NCI-H82 treated with DMSO at 0.1 percent for 48 hours (cell line): ENCODE measurements at regions not wholly inside any gene's neighbourhood (a gene's known extent, or its start where the extent isn't known, plus 50 kb on each side); places are given as distances from the start of the nearest gene placed in this dataset.

Source experiments
- DNase-seq: peaks from one replicate; lab custom pipeline; 2025; ENCODE audit not compliant: unreplicated experiment; lab: John Stamatoyannopoulos, UW

DNA sequence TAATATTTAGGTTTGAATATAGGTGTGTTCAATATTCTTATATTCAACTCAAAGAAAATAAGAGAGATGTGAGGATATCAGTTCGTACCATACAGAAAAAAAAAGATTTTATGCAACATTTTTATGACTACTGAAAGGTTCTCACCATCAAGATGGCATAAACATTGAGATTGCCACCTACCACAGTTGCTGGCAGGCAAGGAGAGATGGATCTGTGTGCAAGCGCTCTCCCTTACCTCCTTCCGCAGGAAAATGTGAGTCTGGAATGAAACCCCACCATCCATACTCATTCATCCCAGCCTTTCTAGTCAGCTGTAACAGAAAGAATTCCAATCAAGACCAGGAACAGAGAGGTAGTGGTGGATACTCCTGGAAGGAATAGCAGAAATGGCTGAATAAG is 376.9 kb downstream of the PPP3CA start:
- no peak for DNase-seq

DNA sequence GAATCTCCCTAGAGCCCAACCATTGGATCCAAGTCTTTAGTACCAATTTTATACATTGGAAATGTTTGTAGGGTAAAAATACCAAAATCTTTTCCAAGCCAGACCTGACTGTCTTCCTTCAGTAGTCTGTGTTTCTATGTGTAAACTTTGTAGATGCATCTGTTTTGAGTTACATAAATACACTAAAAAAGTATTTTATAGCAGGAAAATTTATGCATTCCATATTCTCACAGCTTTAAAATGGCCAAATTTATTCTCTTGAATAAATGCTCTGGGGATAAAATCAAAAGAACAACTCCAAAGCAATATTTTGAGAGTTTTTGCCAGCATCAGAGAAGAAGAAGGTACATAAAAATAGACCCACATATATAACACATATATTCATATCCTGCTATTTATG is 377.4 kb downstream of the PPP3CA start:
- DNase-seq, result no peak

DNA sequence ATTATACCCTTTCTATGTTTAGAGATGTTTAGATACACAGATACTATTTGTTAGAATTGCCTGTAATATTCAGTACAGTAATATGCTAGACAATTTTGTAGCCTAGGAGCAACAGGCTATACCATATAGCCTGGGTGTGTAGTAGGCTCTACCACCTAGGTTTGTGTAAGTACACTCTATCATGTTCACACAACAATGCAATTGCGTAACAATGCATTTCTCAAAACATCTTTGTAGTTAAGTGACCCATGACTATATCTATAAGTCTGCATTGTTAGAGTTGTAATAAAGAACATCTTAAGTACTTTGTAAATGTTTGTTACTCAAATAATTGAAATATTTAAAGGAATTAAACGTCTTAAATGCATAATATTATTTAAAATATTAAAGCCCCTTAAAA is 379.3 kb downstream of the PPP3CA start:
- no peak for DNase-seq

DNA sequence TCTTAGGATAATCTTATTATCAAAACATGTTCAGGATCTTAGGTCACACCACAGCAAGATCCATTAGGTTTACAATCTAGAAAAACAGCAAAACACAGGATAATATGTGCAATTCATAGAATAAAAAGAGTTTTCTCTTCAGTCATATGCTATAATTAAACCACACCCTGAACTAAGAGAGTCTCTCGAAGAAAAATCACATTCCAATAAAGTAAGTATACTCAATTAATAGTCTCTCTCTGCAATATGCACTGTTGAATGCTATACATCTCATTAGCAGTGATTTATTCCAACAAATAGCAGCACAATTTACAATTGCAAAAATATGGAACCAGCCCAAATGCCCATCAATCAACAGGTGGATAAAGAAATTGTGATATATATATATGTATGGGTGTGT is 383.7 kb downstream of the PPP3CA start:
- DNase-seq, result no peak

DNA sequence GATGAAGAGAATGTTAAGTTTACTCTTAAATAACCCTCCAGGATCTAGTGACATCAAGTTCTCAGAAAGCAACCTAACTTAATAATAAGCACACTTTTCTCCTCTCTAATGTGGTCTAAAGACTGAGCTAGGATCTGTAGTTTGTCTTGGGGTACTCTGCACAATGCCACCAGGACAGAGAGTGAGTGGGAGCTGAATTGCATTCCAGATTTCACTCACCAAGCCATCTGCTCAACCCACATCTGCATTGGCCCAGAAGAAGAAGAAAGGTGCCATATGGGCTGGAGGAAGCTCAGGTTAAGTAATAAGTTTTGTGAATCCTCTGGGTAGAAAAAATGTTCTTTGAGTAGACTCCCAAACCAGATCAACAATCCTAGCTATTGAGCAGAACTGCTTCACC is 384.6 kb downstream of the PPP3CA start:
- DNase-seq, result no peak

DNA sequence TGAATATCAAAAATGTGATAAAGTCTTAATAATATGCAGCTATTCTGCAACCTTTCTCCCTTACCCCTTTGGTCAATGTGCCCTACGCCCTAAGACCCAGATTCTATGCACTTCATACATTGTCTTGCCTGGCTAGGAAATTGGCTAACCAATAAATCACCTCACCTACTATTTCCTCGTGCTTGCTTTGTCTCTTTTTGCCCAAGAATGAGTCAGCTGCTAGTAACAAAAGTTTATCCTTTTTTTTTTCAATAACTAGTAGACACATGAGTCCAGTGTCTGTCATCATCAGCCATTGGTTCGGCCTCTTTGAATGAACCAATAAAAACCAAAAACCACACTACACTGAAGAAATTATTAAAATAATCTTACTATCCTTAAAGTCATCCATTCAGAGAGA is 387.1 kb downstream of the PPP3CA start:
- no peak for DNase-seq

DNA sequence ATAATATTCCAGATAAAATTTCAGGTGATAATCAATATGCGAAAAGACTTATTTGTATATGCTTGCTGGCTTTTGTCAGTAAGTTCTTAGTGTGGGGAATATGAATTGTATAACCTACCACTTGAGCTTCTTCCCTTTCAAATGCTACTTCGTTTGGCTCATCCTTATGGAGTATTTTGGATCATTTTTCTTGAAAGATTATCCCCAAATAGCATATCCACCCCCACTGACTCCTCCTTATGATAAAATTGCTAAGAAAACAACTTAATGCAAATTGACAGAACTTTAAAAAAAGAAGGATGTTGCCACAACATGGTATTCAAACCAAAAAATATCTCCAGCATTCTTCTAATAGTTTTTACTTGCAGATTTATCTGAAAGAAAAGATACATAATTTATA is 393.3 kb downstream of the PPP3CA start:
- no peak for DNase-seq

- DNase-seq, result no peak
These were observed 393.7 kb downstream of the PPP3CA start for GRCh38 chr4:100953616-100954015.

- no peak for DNase-seq
These were observed 394.7 kb downstream of the PPP3CA start for GRCh38 chr4:100952590-100952989.

DNA sequence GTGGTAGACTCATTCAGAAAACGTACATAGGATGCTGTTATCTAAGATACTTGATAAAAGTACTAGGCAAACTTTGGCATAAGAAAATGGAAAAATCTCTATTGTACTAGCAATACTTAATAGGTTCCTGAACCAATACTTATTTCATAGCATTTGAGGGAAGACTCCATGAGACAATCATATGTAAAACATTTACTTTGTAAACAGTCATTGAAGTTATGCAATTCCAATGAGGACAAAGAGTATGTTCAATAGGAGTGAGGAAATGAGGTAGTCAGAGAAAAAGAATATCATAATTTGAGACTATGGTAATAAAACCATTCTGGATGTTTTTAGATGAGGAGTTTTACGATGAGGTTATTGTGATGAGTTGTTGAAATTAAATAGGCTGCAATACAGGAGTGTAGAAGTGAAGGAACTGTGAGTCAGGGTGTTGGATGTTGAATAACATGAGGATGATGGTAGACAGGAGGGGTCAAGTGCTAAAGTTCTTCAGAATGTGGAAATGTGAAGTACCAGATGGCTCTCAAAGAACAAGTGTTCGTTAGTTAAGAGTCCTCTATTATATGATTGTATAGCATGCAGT is 397.9 kb downstream of the PPP3CA start:
- DNase-seq, result no peak

DNA sequence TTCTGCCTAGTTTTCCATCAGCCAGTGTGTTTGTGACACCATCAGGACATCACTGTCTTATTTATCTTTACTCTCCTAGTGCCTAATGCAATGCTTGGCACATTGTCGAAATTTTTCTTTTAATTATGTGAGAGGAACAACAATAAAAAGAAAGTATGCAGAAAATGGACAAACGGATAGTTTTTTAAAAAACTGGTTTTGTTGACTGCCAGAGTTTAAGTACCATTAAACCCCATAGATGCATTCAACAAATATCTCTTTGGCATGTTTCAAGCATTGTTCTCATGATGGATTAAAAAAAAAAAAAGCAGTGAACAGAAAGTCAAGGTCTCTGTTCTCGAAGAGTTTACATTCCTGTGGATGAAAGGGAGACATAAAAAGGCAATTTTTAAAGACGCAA is 398.4 kb downstream of the PPP3CA start:
- DNase-seq, result no peak

- no peak for DNase-seq
These were observed 401.5 kb downstream of the PPP3CA start for GRCh38 chr4:100945789-100946188.

DNA sequence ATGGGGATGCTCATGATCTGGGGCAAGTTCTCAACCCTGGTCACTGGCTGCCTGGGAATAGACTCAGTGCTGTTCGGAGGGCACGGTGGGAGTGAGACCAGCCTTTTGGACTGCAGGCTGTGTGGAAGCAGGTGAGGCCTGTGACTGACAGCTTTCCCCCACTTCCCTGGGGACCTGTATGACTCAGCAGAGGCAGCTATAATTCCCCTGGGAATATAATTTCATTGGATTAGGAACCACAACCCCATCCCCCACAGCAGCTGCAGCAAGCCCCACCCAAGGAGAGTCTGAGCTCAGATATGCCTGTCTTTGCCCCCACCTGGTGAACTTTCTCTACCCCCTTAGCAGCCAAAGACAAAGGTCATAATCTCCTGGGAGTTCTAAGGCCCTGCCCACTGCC is 408.6 kb downstream of the PPP3CA start:
- peak; percentile 43 for DNase-seq

- no peak for DNase-seq
These were observed 410.5 kb downstream of the PPP3CA start for GRCh38 chr4:100936661-100937375.

GRCh38 chr4:100935090-100935489 is 412.2 kb downstream of the PPP3CA start:
- DNase-seq, result no peak

- DNase-seq, result no peak
These were observed 413.7 kb downstream of the PPP3CA start for GRCh38 chr4:100933628-100934027.

DNA sequence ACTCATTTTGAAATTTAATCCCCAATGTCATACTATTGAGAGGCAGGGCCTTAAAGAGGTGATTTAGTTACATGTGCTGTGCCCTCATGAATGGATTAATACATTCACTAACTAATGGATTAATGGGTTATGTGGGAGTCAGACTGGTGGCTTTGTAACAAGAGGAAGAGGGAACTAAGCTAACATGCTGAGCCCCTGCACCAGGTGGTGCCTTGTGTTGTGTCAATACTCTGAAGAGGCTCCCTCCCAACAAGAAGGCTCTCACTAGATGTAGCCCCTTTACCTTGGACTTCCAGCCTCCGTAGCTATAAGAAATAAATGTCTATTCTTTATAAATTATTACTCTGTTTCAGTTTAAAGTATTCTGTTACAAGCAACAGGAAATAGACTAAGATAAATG is 411.9 kb upstream of the EMCN start:
- DNase-seq, result peak; percentile 69

GRCh38 chr4:100929135-100929534 is 411.3 kb upstream of the EMCN start:
- no peak for DNase-seq

GRCh38 chr4:100926039-100926717 is 408.4 kb upstream of the EMCN start:
- DNase-seq, result no peak

- DNase-seq, result no peak
These were observed 395.9 kb upstream of the EMCN start for GRCh38 chr4:100913685-100914084.

GRCh38 chr4:100908540-100908939 is 390.7 kb upstream of the EMCN start:
- no peak for DNase-seq
